HL-60 (cell line): ENCODE measurements at regions not wholly inside any gene's neighbourhood (a gene's known extent, or its start where the extent isn't known, plus 50 kb on each side); places are given as distances from the start of the nearest gene placed in this dataset.

Source experiments
- DNase-seq, 2 experiments: peaks; one replicate each; pipeline ENCODE4 v3.0.0-alpha.2; 2010 to 2020; ENCODE audit warnings: low read depth in 1 of 2, low spot score in 1 of 2
- H3K27ac ChIP-seq: fragments of 250-450 bp; sonication (Bioruptor Pico); replicated peaks from 2 replicates; pipeline ENCODE4 v1.5.1; 2020; ENCODE audit warnings: mild to moderate bottlenecking, moderate library complexity
- H3K27me3 ChIP-seq: fragments of 250-450 bp; sonication (Bioruptor Pico); 2 replicates; pipeline ENCODE4 v1.5.1; 2021; ENCODE audit warnings: mild to moderate bottlenecking, moderate library complexity; ENCODE audit not compliant: insufficient read depth, poor library complexity, severe bottlenecking
- H3K4me3 ChIP-seq: replicated peaks from 2 replicates; pipeline ENCODE4 v1.5.1; 2011; ENCODE audit warnings: mild to moderate bottlenecking, control low read depth, low read length; ENCODE audit not compliant: insufficient read depth
- GABPA ChIP-seq: IDR thresholded peaks from 2 replicates; pipeline ENCODE4 v1.6.1; 2012; ENCODE audit warnings: low read depth
- POLR2AphosphoS5 ChIP-seq: IDR thresholded peaks from 2 replicates; pipeline ENCODE4 v1.6.1; 2012; ENCODE audit warnings: low read depth
- REST ChIP-seq: IDR thresholded peaks from 2 replicates; pipeline ENCODE4 v1.6.1; 2012; ENCODE audit warnings: low read depth; ENCODE audit not compliant: insufficient replicate concordance
- SPI1 ChIP-seq: IDR thresholded peaks from 2 replicates; pipeline ENCODE4 v1.6.1; 2012; ENCODE audit warnings: low read depth, mild to moderate bottlenecking, borderline replicate concordance
- TF ChIP-seq, protein P1 (sequence below): IDR thresholded peaks from one replicate; pipeline ENCODE4 v1.5.1; 2011; ENCODE audit warnings: low read length, control low read depth, inconsistent platforms; ENCODE audit not compliant: insufficient read depth

DNA sequence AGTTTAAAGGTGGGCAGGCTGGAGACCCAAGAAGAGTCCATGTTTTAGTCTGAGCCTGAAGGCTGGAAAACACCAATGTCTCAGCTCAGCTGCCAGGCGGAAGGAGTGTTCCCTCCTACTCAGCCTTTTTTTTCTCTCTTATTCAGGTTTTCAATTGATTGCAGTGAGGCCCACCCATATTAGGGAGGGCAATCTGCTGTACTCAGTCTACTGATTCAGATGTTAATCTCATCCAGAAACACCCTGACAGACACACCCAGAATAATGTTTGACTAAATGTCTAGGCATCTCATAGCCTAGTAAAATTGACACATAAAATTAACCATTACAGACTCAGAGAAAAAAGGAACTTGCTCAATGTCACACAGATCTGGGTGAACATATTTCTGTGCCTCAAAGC lies 347.1 kb downstream of the GBA3 start:
- H3K27ac ChIP-seq, result no peak overlapping the region
- H3K27me3 ChIP-seq, result no peaks in the 10 kb centered on the region
- DNase-seq, result no peak
- TF ChIP-seq GABPA (no peak), POLR2AphosphoS5 (no peak), SPI1 (no peak), REST (no peak)
- TF ChIP-seq, protein P1, sequence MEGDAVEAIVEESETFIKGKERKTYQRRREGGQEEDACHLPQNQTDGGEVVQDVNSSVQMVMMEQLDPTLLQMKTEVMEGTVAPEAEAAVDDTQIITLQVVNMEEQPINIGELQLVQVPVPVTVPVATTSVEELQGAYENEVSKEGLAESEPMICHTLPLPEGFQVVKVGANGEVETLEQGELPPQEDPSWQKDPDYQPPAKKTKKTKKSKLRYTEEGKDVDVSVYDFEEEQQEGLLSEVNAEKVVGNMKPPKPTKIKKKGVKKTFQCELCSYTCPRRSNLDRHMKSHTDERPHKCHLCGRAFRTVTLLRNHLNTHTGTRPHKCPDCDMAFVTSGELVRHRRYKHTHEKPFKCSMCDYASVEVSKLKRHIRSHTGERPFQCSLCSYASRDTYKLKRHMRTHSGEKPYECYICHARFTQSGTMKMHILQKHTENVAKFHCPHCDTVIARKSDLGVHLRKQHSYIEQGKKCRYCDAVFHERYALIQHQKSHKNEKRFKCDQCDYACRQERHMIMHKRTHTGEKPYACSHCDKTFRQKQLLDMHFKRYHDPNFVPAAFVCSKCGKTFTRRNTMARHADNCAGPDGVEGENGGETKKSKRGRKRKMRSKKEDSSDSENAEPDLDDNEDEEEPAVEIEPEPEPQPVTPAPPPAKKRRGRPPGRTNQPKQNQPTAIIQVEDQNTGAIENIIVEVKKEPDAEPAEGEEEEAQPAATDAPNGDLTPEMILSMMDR, result no peak
- H3K4me3 ChIP-seq, result no peak overlapping the region

- Histone ChIP-seq H3K27me3 (no peaks in the 10 kb centered on the region), H3K27ac (no peak overlapping the region), H3K4me3 (no peak overlapping the region)
- TF ChIP-seq GABPA (no peak), POLR2AphosphoS5 (no peak), SPI1 (no peak), REST (no peak)
- TF ChIP-seq, protein P1, result no peak
- DNase-seq, result no peak
These were observed 346.1 kb downstream of the GBA3 start for GRCh38 chr4:23038626-23039491.

DNA sequence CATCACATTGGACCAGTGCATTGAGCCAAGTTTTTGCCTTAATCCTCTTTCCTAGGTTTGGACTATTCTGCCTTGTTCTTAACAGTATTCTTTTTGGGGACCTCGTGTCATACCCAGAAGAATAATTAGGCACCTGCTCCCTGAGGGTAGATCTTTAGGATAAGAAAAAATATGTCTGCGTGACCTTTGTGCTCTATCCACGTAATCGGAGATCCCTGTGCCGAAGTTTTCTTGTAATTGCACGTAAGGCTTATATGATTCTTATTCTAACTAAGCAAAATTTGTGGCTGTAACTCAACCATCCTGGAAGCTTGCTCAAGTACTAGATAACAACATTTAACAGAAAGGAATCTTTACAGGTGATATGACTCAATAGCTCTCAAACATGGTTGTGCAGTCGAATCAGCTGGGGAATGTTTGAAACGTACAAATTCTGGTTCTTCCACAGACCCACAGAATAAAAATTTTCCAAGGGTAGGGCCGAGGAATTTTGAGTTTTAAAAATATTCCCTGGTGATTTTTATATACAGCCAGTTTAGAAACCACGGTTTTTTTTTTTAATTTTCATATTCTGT lies 344.3 kb downstream of the GBA3 start:
- no peak for TF ChIP-seq REST
- TF ChIP-seq POLR2AphosphoS5, result no peak
- no peak for TF ChIP-seq SPI1
- TF ChIP-seq, protein P1, result no peak
- no peak for TF ChIP-seq GABPA

More for the DNA sequence above, 344.3 kb downstream of the GBA3 start:
- DNase-seq, result no peak
- Histone ChIP-seq H3K4me3 (no peak overlapping the region), H3K27me3 (no peaks in the 10 kb centered on the region), H3K27ac (no peak overlapping the region)
